ENCODE measurements at regions not wholly inside any gene's neighbourhood (a gene's known extent, or its start where the extent isn't known, plus 50 kb on each side); places are given as distances from the start of the nearest gene placed in this dataset.

GRCh38 chr1:209504571-209504970 lies 78.9 kb upstream of the CAMK1G start:
- H3K27me3 ChIP-seq = no peaks in the 10 kb centered on the region
- intact Hi-C loops (cut with DNase I) = no loop called here

GRCh38 chr1:209505044-209505443 lies 78.5 kb upstream of the CAMK1G start:
- no peak for DNase-seq (ENCODE audit: extremely low spot score in 2 of 2)
- intact Hi-C loops (cut with DNase I) = no loop called here
- Histone ChIP-seq H3K4me3 (no peak overlapping the region), H3K36me3 (no peaks in the 10 kb centered on the region), H3K27me3 (no peaks in the 10 kb centered on the region), H3K9me3 (no peaks in the 10 kb centered on the region), H3K27ac (no peak overlapping the region), H3K4me1 (no peaks in the 10 kb centered on the region)
- TF ChIP-seq POLR2A (IDR thresholded peaks at IDR 0.05) = no peak
- TF ChIP-seq POLR2AphosphoS5 (IDR thresholded peaks at IDR 0.05; ENCODE audit: insufficient read depth in 1 of 2, low read depth in 1 of 2) = no peak
- no peak for TF ChIP-seq CTCF (IDR thresholded peaks at IDR 0.05)

More at GRCh38 chr1:209504571-209504970, 78.9 kb upstream of the CAMK1G start:
- DNase-seq (ENCODE audit: extremely low spot score in 2 of 2) = no peak
- no peak overlapping the region for H3K27ac ChIP-seq
- H3K9me3 ChIP-seq = no peaks in the 10 kb centered on the region
- TF ChIP-seq POLR2A (IDR thresholded peaks at IDR 0.05) (no peak), POLR2AphosphoS5 (IDR thresholded peaks at IDR 0.05; ENCODE audit: insufficient read depth in 1 of 2, low read depth in 1 of 2) (no peak), CTCF (IDR thresholded peaks at IDR 0.05) (no peak)
- H3K4me1 ChIP-seq = no peaks in the 10 kb centered on the region
- no peaks in the 10 kb centered on the region for H3K36me3 ChIP-seq
- no peak overlapping the region for H3K4me3 ChIP-seq

GRCh38 chr1:209506101-209506500 lies 77.4 kb upstream of the CAMK1G start:
- no peak for DNase-seq (ENCODE audit: extremely low spot score in 2 of 2)
- Histone ChIP-seq H3K27ac (no peak overlapping the region), H3K4me3 (no peak overlapping the region), H3K36me3 (no peaks in the 10 kb centered on the region), H3K27me3 (no peaks in the 10 kb centered on the region), H3K4me1 (no peaks in the 10 kb centered on the region), H3K9me3 (no peaks in the 10 kb centered on the region)
- no peak for TF ChIP-seq POLR2AphosphoS5 (IDR thresholded peaks at IDR 0.05; ENCODE audit: insufficient read depth in 1 of 2, low read depth in 1 of 2)
- no peak for TF ChIP-seq POLR2A (IDR thresholded peaks at IDR 0.05)
- TF ChIP-seq CTCF (IDR thresholded peaks at IDR 0.05) = no peak
- intact Hi-C loops (cut with DNase I) = no loop called here

- no peak for TF ChIP-seq CTCF (IDR thresholded peaks at IDR 0.05)
- TF ChIP-seq POLR2A (IDR thresholded peaks at IDR 0.05) = no peak
- TF ChIP-seq POLR2AphosphoS5 (IDR thresholded peaks at IDR 0.05; ENCODE audit: insufficient read depth in 1 of 2, low read depth in 1 of 2) = no peak
- intact Hi-C loops (cut with DNase I) = no loop called here
Measured at GRCh38 chr1:209509039-209509438, 74.5 kb upstream of the CAMK1G start.

GRCh38 chr1:209510063-209510462 lies 73.5 kb upstream of the CAMK1G start:
- intact Hi-C loops (cut with DNase I) = no loop called here
- H3K27ac ChIP-seq = no peak overlapping the region
- H3K4me1 ChIP-seq = no peaks in the 10 kb centered on the region
- no peak overlapping the region for H3K4me3 ChIP-seq
- no peak for TF ChIP-seq CTCF (IDR thresholded peaks at IDR 0.05)
- TF ChIP-seq POLR2A (IDR thresholded peaks at IDR 0.05) = no peak
- TF ChIP-seq POLR2AphosphoS5 (IDR thresholded peaks at IDR 0.05; ENCODE audit: insufficient read depth in 1 of 2, low read depth in 1 of 2) = no peak
- DNase-seq (ENCODE audit: extremely low spot score in 2 of 2) = peak in 1 of 2 donors; percentile 27
- H3K36me3 ChIP-seq = no peaks in the 10 kb centered on the region
- no peaks in the 10 kb centered on the region for H3K9me3 ChIP-seq
- no peaks in the 10 kb centered on the region for H3K27me3 ChIP-seq

More at GRCh38 chr1:209509039-209509438, 74.5 kb upstream of the CAMK1G start:
- DNase-seq (ENCODE audit: extremely low spot score in 2 of 2) = peak in 1 of 2 donors; percentile 37
- no peak overlapping the region for H3K4me3 ChIP-seq
- no peaks in the 10 kb centered on the region for H3K9me3 ChIP-seq
- no peak overlapping the region for H3K27ac ChIP-seq
- no peaks in the 10 kb centered on the region for H3K36me3 ChIP-seq
- H3K4me1 ChIP-seq = no peaks in the 10 kb centered on the region
- no peaks in the 10 kb centered on the region for H3K27me3 ChIP-seq
